Type B pancreatic cell (in vitro differentiated cells): ENCODE measurements at regions not wholly inside any gene's neighbourhood (a gene's known extent, or its start where the extent isn't known, plus 50 kb on each side); places are given as distances from the start of the nearest gene placed in this dataset.

Source experiments
- DNase-seq: peaks from one replicate; pipeline ENCODE4 v3.0.0; 2021; ENCODE audit warnings: mixed read lengths; ENCODE audit not compliant: unreplicated experiment; ENCODE audit errors: extremely low spot score
- H3K27ac Mint-ChIP-seq: 2 replicates; pipeline ENCODE4 v1.8.0; 2021; ENCODE audit warnings: mild to moderate bottlenecking, mixed read lengths
- H3K27me3 Mint-ChIP-seq: 2 replicates; pipeline ENCODE4 v1.8.0; 2021; ENCODE audit warnings: mixed read lengths
- H3K36me3 Mint-ChIP-seq: 2 replicates; pipeline ENCODE4 v1.8.0; 2021; ENCODE audit warnings: mixed read lengths
- H3K4me1 Mint-ChIP-seq: one replicate; pipeline ENCODE4 v1.8.0; 2021; ENCODE audit warnings: mixed read lengths; ENCODE audit not compliant: unreplicated experiment
- H3K4me3 Mint-ChIP-seq: 2 replicates; pipeline ENCODE4 v1.8.0; 2021; ENCODE audit warnings: mild to moderate bottlenecking, mixed read lengths
- H3K9me3 Mint-ChIP-seq: 2 replicates; pipeline ENCODE4 v1.8.0; 2021; ENCODE audit warnings: mixed read lengths
- CTCF ChIP-seq: fragments of 200-600 bp; sonication (generic); conservative IDR thresholded peaks from 2 replicates; pipeline ENCODE4 v1.5.0; 2021; ENCODE audit warnings: antibody characterized with exemption, mild to moderate bottlenecking

DNA sequence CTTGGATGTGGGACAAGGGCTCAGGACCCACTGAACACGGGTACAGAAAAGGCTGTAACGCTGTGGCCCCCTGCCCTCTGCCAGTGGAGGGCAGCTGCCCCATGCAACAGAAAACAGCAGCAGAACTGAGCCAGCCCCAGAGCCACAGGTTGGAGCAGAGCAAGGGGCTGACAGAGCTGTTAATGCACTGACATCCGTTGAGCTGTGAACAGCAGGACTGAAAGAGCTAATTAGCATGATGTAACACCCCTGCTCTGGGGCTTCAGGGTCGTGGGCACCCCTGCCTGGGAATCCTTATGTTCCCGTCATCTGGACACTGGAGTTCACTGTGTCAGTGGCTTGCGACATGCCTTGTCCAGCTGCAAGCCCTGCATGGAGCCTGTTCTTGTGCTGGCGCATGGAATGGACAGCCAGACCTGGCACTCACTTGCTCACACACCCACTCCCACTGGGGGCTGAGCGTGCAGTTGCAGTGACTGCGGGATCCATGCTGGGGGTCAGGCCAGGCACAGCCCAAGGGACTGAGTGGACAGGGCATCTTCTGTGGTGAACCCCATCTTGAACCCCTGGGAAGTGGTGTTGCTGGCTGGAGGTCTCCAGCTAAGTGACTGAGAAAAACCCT lies 293.7 kb downstream of the DNAJB9 start:
- no peak overlapping the region for H3K4me3 Mint-ChIP-seq
- no peak overlapping the region for H3K27ac Mint-ChIP-seq
- TF ChIP-seq CTCF: no peak
- H3K27me3 Mint-ChIP-seq: peaks cover 5% of the 10 kb centered on the region
- H3K4me1 Mint-ChIP-seq: no peaks in the 10 kb centered on the region
- H3K36me3 Mint-ChIP-seq: no peaks in the 10 kb centered on the region
- H3K9me3 Mint-ChIP-seq: no peaks in the 10 kb centered on the region
- DNase-seq: no peak

- Mint-ChIP-seq H3K9me3 (no peaks in the 10 kb centered on the region), H3K27ac (no peak overlapping the region), H3K36me3 (no peaks in the 10 kb centered on the region), H3K4me1 (no peaks in the 10 kb centered on the region), H3K27me3 (no peaks in the 10 kb centered on the region), H3K4me3 (no peak overlapping the region)
- no peak for TF ChIP-seq CTCF
- DNase-seq: no peak
Observed at GRCh38 chr7:108869070-108869469, 299.4 kb downstream of the DNAJB9 start.

DNA sequence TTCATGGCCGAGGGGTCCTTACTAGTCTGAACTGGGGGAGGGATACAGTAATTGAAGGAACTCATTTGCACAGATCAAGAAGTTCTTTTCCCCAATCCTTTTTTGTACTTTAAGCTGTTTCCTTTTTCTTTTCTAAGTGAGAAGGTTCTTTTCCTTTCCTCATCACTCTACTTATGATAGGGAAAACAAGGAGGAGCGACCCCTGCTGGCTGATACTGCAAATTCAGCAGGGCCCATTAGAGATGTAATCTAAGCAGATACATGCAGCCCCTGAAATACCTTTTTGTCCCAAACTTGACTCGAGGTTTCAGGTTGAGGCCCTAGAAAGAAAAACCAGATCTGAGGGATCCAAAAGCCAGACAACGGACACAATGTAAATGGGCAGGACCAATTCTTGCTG lies 305.5 kb downstream of the DNAJB9 start:
- peak; percentile 47 for TF ChIP-seq CTCF
- H3K4me3 Mint-ChIP-seq: no peak overlapping the region
- H3K27ac Mint-ChIP-seq: no peak overlapping the region
- no peak for DNase-seq
- H3K9me3 Mint-ChIP-seq: peaks cover 6% of the 10 kb centered on the region
- H3K4me1 Mint-ChIP-seq: no peaks in the 10 kb centered on the region
- H3K36me3 Mint-ChIP-seq: no peaks in the 10 kb centered on the region
- H3K27me3 Mint-ChIP-seq: no peaks in the 10 kb centered on the region

GRCh38 chr7:108890862-108891261 lies 321.2 kb downstream of the DNAJB9 start:
- Mint-ChIP-seq H3K36me3 (no peaks in the 10 kb centered on the region), H3K27me3 (no peaks in the 10 kb centered on the region), H3K4me3 (no peak overlapping the region), H3K4me1 (no peaks in the 10 kb centered on the region), H3K27ac (no peak overlapping the region), H3K9me3 (no peaks in the 10 kb centered on the region)
- no peak for TF ChIP-seq CTCF
- DNase-seq: no peak

- TF ChIP-seq CTCF: no peak
- no peaks in the 10 kb centered on the region for H3K36me3 Mint-ChIP-seq
- H3K27me3 Mint-ChIP-seq: no peaks in the 10 kb centered on the region
Observed at GRCh38 chr7:108908456-108908855, 338.8 kb downstream of the DNAJB9 start.

GRCh38 chr7:108911016-108911415 lies 341.3 kb downstream of the DNAJB9 start:
- Mint-ChIP-seq H3K27me3 (no peaks in the 10 kb centered on the region), H3K4me1 (no peaks in the 10 kb centered on the region)

More at GRCh38 chr7:108908456-108908855, 338.8 kb downstream of the DNAJB9 start:
- no peak overlapping the region for H3K27ac Mint-ChIP-seq
- H3K4me1 Mint-ChIP-seq: no peaks in the 10 kb centered on the region
- DNase-seq: no peak
- no peak overlapping the region for H3K4me3 Mint-ChIP-seq
- no peaks in the 10 kb centered on the region for H3K9me3 Mint-ChIP-seq

More at GRCh38 chr7:108911016-108911415, 341.3 kb downstream of the DNAJB9 start:
- no peak for TF ChIP-seq CTCF
- Mint-ChIP-seq H3K4me3 (no peak overlapping the region), H3K36me3 (no peaks in the 10 kb centered on the region), H3K9me3 (peaks cover 4% of the 10 kb centered on the region), H3K27ac (no peak overlapping the region)
- no peak for DNase-seq
